Upper lobe of right lung (tissue), 1 donor: ENCODE measurements at regions not wholly inside any gene's neighbourhood (a gene's known extent, or its start where the extent isn't known, plus 50 kb on each side); places are given as distances from the start of the nearest gene placed in this dataset.

Experiments
- ATAC-seq: fragments of 200-7000 bp; cut with Tn5 transposase; one replicate; pipeline ENCODE4 v1.9.1; 2020; ENCODE audit warnings: mild to moderate bottlenecking, moderate library complexity
- DNase-seq: peaks from one replicate; pipeline ENCODE4 v3.0.0-alpha.2; 2020
- H3K27ac ChIP-seq: fragments of 200-600 bp; one replicate; pipeline ENCODE4 v1.8.0; 2022
- H3K27me3 ChIP-seq: fragments of 200-600 bp; one replicate; pipeline ENCODE4 v1.8.0; 2022; ENCODE audit warnings: mild to moderate bottlenecking
- H3K36me3 ChIP-seq: fragments of 200-600 bp; one replicate; pipeline ENCODE4 v1.8.0; 2022
- H3K4me1 ChIP-seq: fragments of 200-600 bp; one replicate; pipeline ENCODE4 v1.8.0; 2022
- H3K4me3 ChIP-seq: fragments of 200-600 bp; one replicate; pipeline ENCODE4 v1.8.0; 2022; ENCODE audit warnings: mild to moderate bottlenecking
- H3K9me3 ChIP-seq: fragments of 200-600 bp; one replicate; pipeline ENCODE4 v1.8.0; 2022
- intact Hi-C: fragments of 100-400 bp; cut with DNase I; formaldehyde crosslinking; loops from one replicate; pipeline ENCODE4 v1.11.0; 2022
- TF ChIP-seq, protein P1 (sequence below): fragments of 200-600 bp; IDR thresholded peaks from one replicate; pipeline ENCODE4 v1.8.0; 2022; ENCODE audit warnings: antibody characterized with exemption
- donor health status: DM: no; HTN: yes; CAD: no; lungs with severe emphysema.

DNA sequence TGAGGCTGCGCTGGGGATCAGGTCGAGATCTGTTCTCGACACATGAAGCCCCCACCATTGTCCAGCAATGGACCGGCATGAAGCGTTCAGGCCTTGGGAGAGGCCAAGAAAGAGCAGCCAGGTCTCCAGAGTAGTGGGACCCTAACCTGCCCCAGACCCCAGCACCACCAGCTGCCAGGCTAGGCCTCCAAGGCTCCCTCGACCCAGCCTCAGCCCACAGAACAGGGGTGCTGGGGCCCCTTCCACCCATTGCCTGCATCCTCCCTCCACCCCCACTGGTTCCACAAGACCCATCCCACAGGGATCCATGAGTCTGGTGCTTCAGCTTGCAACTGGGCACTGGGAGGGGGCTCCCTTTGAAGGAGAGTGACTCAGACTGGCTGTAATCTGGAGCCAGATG is 120.3 kb downstream of the TUBA3C start:
- no peaks in the 10 kb centered on the region for H3K27me3 ChIP-seq
- H3K27ac ChIP-seq = no peak overlapping the region
- TF ChIP-seq, protein P1, sequence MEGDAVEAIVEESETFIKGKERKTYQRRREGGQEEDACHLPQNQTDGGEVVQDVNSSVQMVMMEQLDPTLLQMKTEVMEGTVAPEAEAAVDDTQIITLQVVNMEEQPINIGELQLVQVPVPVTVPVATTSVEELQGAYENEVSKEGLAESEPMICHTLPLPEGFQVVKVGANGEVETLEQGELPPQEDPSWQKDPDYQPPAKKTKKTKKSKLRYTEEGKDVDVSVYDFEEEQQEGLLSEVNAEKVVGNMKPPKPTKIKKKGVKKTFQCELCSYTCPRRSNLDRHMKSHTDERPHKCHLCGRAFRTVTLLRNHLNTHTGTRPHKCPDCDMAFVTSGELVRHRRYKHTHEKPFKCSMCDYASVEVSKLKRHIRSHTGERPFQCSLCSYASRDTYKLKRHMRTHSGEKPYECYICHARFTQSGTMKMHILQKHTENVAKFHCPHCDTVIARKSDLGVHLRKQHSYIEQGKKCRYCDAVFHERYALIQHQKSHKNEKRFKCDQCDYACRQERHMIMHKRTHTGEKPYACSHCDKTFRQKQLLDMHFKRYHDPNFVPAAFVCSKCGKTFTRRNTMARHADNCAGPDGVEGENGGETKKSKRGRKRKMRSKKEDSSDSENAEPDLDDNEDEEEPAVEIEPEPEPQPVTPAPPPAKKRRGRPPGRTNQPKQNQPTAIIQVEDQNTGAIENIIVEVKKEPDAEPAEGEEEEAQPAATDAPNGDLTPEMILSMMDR = no peak
- no peaks in the 10 kb centered on the region for H3K36me3 ChIP-seq
- intact Hi-C loops = no loop called here
- ATAC-seq (no peak), DNase-seq (no peak)
- H3K4me3 ChIP-seq = no peak overlapping the region
- H3K4me1 ChIP-seq = no peaks in the 10 kb centered on the region
- H3K9me3 ChIP-seq = no peaks in the 10 kb centered on the region

DNA sequence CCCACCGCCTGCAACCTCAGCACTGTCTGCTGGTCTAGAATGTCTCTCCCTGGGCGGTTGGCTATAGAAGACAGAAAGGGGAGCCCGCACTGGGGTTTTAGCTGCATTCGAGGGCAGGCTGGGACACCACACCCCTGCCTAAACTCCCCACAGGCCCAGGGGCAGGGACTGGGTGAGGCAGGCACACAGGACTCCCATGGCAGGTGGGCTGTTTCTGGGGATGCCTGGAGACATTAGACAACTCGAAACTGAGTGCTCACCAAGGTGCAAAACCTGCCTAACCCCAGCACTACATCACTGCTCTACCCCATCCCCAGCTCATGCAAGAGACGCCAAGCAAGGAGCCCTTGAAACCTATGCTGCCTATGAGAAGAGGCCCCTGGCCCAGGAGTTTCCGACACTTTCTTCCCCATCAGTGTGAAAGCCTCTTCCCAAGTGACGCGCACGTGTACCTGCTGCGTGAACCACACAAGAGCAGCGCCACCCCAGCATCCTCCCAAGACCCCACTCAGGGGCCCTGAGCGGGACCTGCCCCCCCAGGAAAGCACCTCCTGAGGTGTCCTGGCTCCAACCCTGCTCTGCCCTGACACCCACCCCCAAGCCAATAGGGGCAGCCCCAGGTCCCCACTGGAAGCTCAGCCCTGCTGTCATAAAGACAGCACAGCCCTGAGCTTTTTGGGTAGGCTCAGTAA is 121.2 kb downstream of the TUBA3C start:
- Histone ChIP-seq H3K36me3 (no peaks in the 10 kb centered on the region), H3K27me3 (no peaks in the 10 kb centered on the region), H3K4me1 (no peaks in the 10 kb centered on the region), H3K9me3 (no peaks in the 10 kb centered on the region), H3K4me3 (no peak overlapping the region), H3K27ac (no peak overlapping the region)
- ATAC-seq = no peak
- intact Hi-C loops = no loop called here
- no peak for DNase-seq
- TF ChIP-seq, protein P1 = no peak

DNA sequence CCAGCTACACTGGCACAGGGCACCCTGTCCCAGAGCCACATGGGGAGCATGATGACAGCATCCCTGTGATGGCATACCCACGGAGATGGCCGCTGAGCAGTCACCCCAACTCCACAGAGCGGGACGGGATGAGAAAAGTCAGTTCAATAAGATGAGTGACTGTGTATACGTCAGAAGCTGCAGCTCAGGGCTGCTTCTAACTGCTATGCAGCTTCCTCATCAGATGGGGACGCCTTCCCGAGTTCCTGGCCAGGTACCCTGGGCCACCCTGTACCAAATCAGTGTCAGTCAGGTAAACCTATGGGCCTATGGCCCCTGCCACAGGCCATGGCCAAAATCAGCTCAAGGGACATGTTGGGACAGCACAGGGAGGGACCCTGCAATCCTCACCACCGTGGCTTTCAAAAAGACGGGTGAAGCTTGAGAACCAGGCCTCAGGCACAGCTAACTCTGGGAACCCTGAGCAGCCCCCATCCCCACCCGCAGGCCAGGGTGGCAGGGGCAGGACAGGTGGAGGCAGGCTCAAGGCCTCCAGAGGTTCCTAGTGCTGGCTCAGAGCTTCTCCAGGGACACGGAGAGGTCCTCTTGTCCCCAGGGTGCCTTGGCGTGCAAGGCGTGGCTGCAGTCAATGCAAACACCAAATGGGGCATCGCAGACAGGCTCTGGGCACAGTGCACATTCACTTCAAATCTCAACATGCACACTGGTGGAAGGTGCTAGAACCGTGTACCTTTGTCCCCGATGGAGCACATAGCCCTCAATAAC is 122.4 kb downstream of the TUBA3C start:
- Histone ChIP-seq H3K4me3 (no peak overlapping the region), H3K36me3 (no peaks in the 10 kb centered on the region), H3K9me3 (no peaks in the 10 kb centered on the region), H3K4me1 (no peaks in the 10 kb centered on the region), H3K27ac (no peak overlapping the region), H3K27me3 (no peaks in the 10 kb centered on the region)
- ATAC-seq (no peak), DNase-seq (no peak)
- intact Hi-C loops = no loop called here
- TF ChIP-seq, protein P1 = no peak

DNA sequence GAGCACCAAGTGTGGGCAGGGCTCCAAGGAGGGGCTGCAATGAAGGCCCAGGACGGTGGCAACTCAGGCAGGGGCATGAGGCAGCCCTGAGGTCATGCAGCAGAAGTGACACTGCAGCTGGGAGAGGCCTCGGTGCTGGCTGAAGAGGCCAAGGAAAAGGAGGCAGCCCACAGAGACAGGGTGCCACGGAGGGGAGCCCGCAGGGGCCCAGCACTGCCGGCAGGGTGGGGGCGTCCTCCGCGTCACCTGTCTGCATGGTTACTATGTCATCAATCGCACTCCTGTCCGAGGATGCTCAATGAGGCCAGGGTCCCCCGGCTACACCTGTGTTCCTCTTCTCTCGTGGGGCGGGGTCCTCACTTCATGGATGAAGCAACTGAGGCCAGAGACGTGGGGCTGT is 123.1 kb downstream of the TUBA3C start:
- TF ChIP-seq, protein P1 = no peak
- no peak overlapping the region for H3K27ac ChIP-seq
- H3K27me3 ChIP-seq = no peaks in the 10 kb centered on the region
- H3K9me3 ChIP-seq = no peaks in the 10 kb centered on the region
- intact Hi-C loops = no loop called here
- H3K36me3 ChIP-seq = no peaks in the 10 kb centered on the region
- no peak for DNase-seq
- no peak overlapping the region for H3K4me3 ChIP-seq
- no peak for ATAC-seq
- no peaks in the 10 kb centered on the region for H3K4me1 ChIP-seq

DNA sequence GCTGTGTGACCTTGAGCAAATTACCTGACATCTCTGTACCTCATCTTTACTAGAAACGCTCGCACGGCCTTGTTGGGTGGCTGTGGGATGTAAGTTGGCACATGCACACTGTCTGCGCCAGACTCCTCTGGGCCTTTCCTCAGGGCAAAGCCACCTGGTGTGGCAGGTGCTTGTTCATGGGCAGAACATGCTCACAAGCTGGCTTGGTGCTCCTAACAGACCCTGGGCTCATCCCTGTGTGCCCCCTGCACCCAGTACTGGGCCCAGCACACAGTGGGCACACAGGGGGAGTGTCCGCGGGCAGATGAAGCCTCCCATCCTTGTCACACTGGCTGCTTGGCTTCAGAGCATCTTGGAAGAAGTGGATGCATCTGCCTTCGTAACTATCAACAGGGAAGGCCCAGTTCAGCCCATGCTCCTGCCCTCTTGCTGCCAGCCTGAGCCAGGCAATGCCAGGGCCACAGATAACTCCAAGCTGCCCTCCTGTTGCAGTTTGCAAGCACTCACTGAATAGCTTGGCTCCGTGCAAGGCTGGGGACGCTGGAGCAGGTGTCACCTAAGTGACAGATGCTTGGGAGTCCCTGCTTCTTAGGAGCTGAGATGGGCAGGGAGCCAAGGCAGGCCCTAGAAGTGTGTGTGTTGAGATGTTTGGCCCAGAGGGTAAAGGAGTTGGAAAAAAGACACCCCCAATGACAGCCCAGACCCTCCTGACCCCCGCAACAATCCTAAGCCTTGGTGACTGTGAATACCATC is 123.9 kb downstream of the TUBA3C start:
- no peak for ATAC-seq
- H3K4me3 ChIP-seq = no peak overlapping the region
- TF ChIP-seq, protein P1 = no peak
- no peaks in the 10 kb centered on the region for H3K27me3 ChIP-seq
- no peaks in the 10 kb centered on the region for H3K36me3 ChIP-seq
- intact Hi-C loops = no loop called here
- no peaks in the 10 kb centered on the region for H3K4me1 ChIP-seq
- H3K9me3 ChIP-seq = no peaks in the 10 kb centered on the region
- no peak overlapping the region for H3K27ac ChIP-seq
- no peak for DNase-seq
